T-helper 2 cell treated with Interferon-gamma antibody and Interleukin-4, amounts not matched to agents 5 μg/mL and 100 μg/mL, for 36 hours (primary cell): ENCODE measurements at regions not wholly inside any gene's neighbourhood (a gene's known extent, or its start where the extent isn't known, plus 50 kb on each side); places are given as distances from the start of the nearest gene placed in this dataset.

Experiments used
- DNase-seq: peaks from one replicate; pipeline ENCODE4 v3.0.0; 2021; ENCODE audit warnings: low spot score
- H3K27ac Mint-ChIP-seq: one replicate; pipeline ENCODE4 v1.8.0; 2021; ENCODE audit warnings: mild to moderate bottlenecking, mixed read lengths
- H3K27me3 Mint-ChIP-seq: one replicate; pipeline ENCODE4 v1.8.0; 2021; ENCODE audit warnings: low read depth, mixed read lengths
- H3K36me3 Mint-ChIP-seq: one replicate; pipeline ENCODE4 v1.8.0; 2021; ENCODE audit warnings: low read depth, mixed read lengths
- H3K4me1 Mint-ChIP-seq: one replicate; pipeline ENCODE4 v1.8.0; 2021; ENCODE audit warnings: low read depth, mixed read lengths
- H3K4me3 Mint-ChIP-seq: one replicate; pipeline ENCODE4 v1.8.0; 2022; ENCODE audit warnings: mild to moderate bottlenecking, moderate library complexity, mixed read lengths
- H3K9me3 Mint-ChIP-seq: one replicate; pipeline ENCODE4 v1.8.0; 2021; ENCODE audit warnings: mixed read lengths

DNA sequence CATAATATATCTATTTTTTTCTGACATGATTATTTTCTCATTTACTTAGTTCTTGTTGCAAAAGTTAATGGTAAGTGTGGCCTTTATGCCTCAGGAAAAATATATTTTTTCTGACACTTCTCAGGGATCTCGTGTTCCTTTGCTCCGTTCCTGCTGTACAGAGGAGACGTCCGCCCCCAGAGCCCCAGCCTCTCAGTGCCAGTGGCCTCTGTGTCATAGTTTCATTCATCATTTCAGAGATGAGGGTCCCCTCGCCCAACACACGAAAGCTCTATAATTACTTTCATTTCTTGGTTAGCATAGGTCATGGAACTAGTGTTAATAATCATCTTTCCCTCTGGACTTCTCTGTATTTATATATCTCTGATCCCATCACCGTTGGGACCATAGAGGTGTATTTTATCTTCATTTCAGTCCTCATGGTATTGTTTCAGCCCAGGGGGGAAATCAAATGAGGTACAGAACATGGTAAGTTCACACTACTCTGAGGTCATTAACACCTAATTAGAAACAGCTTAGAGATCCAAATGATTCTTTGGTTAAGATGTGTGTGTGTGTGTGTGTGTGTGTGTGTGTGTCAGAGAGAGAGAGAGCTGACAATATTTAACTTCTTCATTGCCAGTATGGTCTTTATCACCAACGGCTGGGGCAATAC, 631.1 kb upstream of the TENM3 start:
- no peak for DNase-seq
- H3K4me1 Mint-ChIP-seq: no peaks in the 10 kb centered on the region
- H3K4me3 Mint-ChIP-seq: no peak overlapping the region
- H3K27ac Mint-ChIP-seq: no peak overlapping the region
- H3K36me3 Mint-ChIP-seq: no peaks in the 10 kb centered on the region
- H3K27me3 Mint-ChIP-seq: no peaks in the 10 kb centered on the region
- no peaks in the 10 kb centered on the region for H3K9me3 Mint-ChIP-seq

DNA sequence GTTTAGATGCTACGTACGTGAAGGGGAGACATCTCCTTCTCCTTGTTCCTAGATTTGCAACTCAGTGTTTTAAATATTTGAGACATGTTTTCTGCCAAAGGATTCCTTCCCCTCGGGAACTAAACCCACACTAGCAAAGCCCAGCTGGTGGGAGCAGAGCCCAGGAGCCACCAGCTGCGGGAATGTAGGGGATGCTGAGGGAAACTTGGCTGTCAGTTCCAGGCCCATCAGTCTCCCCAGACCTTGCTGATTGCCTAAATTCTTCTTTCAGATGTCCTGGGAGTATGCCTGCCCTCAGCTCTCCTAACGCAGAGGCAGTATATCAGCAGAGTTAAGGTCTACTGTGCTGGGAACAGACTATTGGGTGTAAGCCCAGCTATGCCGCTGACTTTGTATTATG, 630.0 kb upstream of the TENM3 start:
- no peaks in the 10 kb centered on the region for H3K27me3 Mint-ChIP-seq
- no peak overlapping the region for H3K27ac Mint-ChIP-seq
- no peaks in the 10 kb centered on the region for H3K36me3 Mint-ChIP-seq
- no peak for DNase-seq
- no peaks in the 10 kb centered on the region for H3K9me3 Mint-ChIP-seq
- no peak overlapping the region for H3K4me3 Mint-ChIP-seq
- no peaks in the 10 kb centered on the region for H3K4me1 Mint-ChIP-seq

DNA sequence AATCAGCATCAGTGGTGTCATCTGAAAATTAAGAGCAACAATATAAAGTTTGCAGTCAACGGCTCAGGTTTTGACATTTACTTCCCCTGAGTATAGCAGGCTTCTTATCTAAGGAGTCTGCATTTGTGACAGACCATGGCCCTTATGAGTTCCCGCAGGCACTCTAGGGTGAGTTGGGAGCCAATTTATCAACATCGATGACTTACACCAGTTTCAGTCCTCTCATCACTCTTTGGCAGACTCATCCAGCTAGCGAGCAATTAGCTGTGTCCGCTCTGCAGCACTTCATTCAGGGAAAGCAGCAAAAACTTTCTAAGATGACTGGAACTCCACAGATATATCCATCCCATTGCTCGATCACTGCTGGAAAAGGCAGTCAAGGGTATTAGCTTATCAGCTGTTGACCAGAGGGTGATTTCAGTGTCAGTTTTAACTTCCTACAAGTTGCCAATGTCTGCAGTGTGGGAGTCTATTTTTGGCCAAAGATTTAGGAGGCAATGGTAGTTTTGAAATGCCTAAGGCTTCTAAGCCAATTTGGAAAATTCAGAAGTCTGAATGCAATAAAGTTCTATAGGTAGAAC, 625.1 kb upstream of the TENM3 start:
- H3K9me3 Mint-ChIP-seq: no peaks in the 10 kb centered on the region
- no peaks in the 10 kb centered on the region for H3K36me3 Mint-ChIP-seq
- H3K27me3 Mint-ChIP-seq: no peaks in the 10 kb centered on the region

DNA sequence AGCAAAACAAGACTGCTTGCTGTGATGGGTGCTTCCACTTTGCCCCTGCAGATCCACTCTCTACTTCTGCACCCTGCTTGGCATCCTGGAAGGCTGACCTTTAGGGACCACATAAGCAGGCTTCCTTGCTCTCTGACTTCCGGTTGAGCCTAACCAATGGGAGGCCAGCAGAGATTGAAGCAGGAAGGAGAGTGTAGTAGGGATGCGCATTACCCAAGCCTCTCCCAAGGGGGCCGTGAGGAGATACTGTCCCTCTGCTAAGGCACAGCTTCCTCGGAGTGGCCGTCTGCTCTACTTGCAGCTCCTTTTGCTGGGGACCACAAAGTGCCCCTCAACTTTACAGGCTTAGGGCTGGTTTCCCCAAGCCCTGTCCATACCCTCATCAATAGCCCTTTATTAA, 624.3 kb upstream of the TENM3 start:
- no peaks in the 10 kb centered on the region for H3K36me3 Mint-ChIP-seq
- H3K4me3 Mint-ChIP-seq: no peak overlapping the region
- no peaks in the 10 kb centered on the region for H3K9me3 Mint-ChIP-seq
- no peak for DNase-seq
- no peak overlapping the region for H3K27ac Mint-ChIP-seq
- no peaks in the 10 kb centered on the region for H3K27me3 Mint-ChIP-seq
- H3K4me1 Mint-ChIP-seq: no peaks in the 10 kb centered on the region

More for the DNA sequence above, 625.1 kb upstream of the TENM3 start:
- no peak overlapping the region for H3K27ac Mint-ChIP-seq
- no peak for DNase-seq
- H3K4me1 Mint-ChIP-seq: no peaks in the 10 kb centered on the region
- no peak overlapping the region for H3K4me3 Mint-ChIP-seq

DNA sequence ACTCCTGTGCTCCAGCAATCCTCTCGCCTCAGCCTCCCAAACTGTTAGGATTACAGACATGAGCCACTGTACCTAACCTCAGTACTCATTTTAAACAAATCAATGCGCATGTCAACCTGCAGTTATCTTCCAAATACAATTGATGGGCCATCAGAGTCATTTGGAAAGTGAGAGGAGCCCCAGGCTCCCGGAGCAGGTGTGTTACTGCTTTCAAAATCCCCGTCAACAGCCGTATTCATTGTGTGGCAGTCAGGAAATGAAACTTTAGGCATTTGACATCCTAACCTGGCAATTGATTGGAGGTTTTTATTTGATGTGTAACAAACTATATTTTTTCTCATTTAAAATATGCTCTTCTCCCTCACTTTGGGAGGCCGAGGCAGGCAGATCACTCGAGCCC, 623.6 kb upstream of the TENM3 start:
- H3K4me1 Mint-ChIP-seq: no peaks in the 10 kb centered on the region
- no peaks in the 10 kb centered on the region for H3K27me3 Mint-ChIP-seq
- no peaks in the 10 kb centered on the region for H3K9me3 Mint-ChIP-seq
- no peaks in the 10 kb centered on the region for H3K36me3 Mint-ChIP-seq
- DNase-seq: no peak
- no peak overlapping the region for H3K27ac Mint-ChIP-seq
- H3K4me3 Mint-ChIP-seq: no peak overlapping the region

DNA sequence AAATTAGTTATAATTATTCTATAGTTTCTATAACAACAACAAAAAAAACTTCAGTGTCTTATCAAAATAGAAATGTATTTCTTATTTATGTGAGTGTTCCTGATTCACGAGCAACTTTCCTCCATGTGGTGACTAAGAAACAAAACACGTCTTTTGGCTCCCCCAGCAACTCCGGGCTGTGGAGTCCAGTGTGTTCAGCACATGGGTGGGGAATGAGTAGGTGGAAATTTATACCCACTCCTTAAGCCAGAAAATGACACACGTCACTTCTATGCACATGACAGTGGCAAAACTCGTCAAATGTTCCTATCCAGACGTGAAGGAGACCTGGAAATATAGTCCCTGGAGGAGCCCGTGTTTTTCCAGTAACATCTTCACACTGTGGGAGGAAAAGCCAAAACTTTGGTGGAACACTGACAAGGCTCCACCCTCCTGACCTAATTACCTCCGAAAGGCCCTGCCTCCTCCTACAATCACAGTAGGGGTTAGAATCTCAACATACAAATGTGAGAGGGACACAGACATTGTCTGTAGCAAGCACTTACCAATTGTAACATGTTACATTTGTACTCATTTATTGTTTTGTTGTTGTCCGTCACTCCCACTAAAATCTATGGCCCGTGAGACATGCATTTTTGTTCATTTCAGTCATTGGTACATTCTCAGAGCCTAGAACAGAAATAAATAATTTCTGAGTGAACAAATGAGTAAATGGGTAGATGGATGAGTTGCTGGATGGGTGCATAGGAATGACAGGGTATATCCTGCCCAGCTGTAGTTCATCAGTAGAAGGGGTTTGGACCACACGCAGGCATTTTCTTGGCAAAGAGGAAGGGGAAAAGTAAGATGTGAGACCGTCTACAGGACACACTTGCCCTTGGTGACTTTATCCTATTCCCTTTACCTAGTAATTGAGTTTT, 605.8 kb upstream of the TENM3 start:
- no peaks in the 10 kb centered on the region for H3K36me3 Mint-ChIP-seq
- H3K27ac Mint-ChIP-seq: no peak overlapping the region
- H3K9me3 Mint-ChIP-seq: peaks cover 9% of the 10 kb centered on the region
- no peak for DNase-seq
- no peak overlapping the region for H3K4me3 Mint-ChIP-seq
- no peaks in the 10 kb centered on the region for H3K27me3 Mint-ChIP-seq
- no peaks in the 10 kb centered on the region for H3K4me1 Mint-ChIP-seq

DNA sequence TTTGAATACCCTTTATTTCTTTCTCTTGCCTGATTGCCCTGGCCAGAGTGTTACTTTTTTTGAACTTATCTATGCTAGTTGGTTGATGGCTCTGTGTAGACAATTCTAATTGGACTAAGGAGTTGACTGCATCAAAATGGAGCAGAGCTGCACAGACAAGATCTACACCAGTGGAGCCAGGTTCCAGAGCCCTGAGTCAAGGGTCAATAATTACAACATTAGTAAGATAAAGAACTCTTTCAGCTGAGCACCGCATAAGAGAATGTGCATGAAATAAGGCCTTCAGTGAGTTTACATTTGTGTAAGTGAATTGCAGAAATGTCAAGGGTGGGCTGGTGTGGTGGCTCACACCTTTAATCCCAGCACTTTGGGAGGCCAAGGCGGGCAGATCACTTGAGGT, 599.7 kb upstream of the TENM3 start:
- H3K9me3 Mint-ChIP-seq: peaks cover 38% of the 10 kb centered on the region
- H3K27ac Mint-ChIP-seq: no peak overlapping the region
- no peaks in the 10 kb centered on the region for H3K27me3 Mint-ChIP-seq
- H3K4me1 Mint-ChIP-seq: no peaks in the 10 kb centered on the region
- no peaks in the 10 kb centered on the region for H3K36me3 Mint-ChIP-seq
- DNase-seq: no peak
- H3K4me3 Mint-ChIP-seq: no peak overlapping the region

DNA sequence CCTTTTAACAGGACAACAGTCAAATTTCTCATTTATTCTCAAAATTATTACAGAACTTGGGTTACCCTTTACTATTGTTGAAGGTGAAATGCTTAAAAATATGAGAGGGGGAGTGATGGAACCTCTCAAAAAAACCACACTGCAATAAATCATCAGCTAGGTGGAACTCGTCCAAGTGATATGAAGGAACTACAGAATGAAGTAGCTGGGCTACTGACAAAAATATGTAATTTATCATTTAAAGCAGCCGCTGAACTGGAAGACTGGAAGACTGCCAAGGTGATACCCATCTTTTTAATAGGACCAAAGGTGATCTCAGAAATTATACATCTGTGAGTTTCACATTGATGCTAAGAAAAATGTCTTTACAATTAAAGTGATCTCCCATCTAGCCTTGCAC, 597.7 kb upstream of the TENM3 start:
- DNase-seq: no peak

DNA sequence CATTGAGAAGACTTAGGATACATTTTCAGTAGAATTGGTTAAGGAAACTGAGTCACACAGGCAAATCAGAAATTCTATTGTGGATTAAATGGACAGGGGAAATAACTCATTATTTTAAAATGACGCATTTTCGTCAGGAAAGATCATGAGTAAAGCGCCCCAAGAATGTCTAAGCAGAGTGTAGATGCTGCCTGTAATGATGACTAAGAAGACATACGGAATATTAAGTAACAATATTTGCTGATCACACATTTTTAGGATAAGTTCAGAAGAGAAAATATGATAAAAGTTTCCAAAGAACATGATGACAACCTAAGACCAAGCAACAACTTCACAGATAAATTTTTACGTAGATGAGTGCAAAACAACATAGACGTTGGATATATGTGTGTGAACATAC, 596.3 kb upstream of the TENM3 start:
- DNase-seq: no peak
- Mint-ChIP-seq H3K36me3 (no peaks in the 10 kb centered on the region), H3K27me3 (no peaks in the 10 kb centered on the region), H3K4me1 (no peaks in the 10 kb centered on the region), H3K27ac (no peak overlapping the region), H3K9me3 (peaks cover 33% of the 10 kb centered on the region), H3K4me3 (no peak overlapping the region)

More for the DNA sequence above, 597.7 kb upstream of the TENM3 start:
- no peak overlapping the region for H3K4me3 Mint-ChIP-seq
- H3K4me1 Mint-ChIP-seq: no peaks in the 10 kb centered on the region
- no peaks in the 10 kb centered on the region for H3K27me3 Mint-ChIP-seq
- H3K36me3 Mint-ChIP-seq: no peaks in the 10 kb centered on the region
- peaks cover 37% of the 10 kb centered on the region for H3K9me3 Mint-ChIP-seq
- H3K27ac Mint-ChIP-seq: no peak overlapping the region

DNA sequence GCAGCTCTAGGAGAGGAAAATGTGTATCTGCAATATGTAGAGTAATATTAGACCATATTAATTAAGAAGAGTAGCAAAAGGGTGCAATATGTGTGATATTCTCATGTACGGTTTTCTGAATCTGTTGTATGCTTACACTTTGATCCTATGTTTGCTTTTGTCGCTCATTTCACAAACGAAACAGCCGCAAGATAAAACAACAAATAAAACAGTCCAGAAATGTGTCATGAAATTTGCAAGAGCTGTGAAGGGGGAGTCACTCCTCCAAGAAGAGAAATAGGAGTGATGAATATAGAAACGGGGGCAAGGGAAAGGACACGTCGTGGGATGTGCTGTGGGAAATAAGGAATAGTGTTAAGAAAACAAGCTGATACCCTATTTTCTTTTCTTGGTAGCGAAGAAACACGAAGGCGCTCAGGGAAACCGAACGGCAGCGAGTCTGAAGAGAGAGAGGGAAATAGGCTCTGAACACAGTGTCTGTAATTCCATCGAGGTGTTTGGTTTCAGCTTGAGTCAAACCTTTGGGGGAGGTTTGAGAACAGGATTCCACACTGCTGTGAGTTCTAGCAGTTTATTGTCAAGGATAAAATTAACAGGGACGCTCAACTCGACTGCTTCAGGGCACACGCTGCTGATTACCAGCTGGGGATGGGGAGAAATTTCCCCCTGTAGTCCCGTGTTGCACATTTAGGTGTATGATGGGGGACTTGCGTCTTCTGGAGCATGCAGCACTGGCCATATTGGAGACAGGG, 595.6 kb upstream of the TENM3 start:
- no peaks in the 10 kb centered on the region for H3K4me1 Mint-ChIP-seq
- H3K4me3 Mint-ChIP-seq: no peak overlapping the region
- no peak overlapping the region for H3K27ac Mint-ChIP-seq
- H3K9me3 Mint-ChIP-seq: peaks cover 28% of the 10 kb centered on the region
- no peak for DNase-seq
- H3K36me3 Mint-ChIP-seq: no peaks in the 10 kb centered on the region
- no peaks in the 10 kb centered on the region for H3K27me3 Mint-ChIP-seq

DNA sequence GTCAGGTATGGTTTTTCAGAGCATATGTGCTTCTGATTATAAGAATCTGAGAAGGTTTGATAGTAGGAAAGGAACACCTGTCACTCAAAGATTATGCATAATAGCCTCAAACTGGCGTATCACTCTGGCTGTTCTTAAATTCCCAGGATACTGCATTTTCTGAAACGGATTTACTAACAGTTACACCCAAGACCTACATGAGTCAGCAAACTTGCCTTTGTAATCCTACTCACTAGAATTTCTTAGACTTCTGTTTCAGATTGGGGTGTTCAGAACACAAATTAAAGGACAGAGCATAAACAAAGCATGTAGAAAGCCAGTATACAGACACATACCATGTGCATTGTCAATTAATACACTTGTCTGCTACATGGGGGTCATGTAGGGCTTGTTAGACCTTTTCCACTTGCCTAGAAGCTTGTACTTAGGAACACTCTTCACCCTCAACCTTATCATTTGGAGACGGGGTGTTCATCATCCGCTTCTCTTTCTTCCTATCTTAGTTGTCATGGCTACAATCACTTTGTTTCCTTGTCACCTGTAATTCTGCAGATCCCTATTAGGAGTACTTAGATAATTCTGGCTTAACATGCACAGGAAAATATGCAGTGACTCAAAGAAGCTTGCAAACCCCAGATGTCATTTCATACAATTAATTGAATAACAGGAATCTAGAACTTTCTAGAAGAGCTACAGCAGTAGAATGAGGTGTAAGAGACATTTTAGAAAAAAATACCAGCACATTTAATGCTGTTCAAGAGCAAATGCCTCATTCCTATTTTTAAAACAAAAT, 593.0 kb upstream of the TENM3 start:
- no peaks in the 10 kb centered on the region for H3K4me1 Mint-ChIP-seq
- H3K36me3 Mint-ChIP-seq: no peaks in the 10 kb centered on the region
- H3K9me3 Mint-ChIP-seq: peaks cover 27% of the 10 kb centered on the region
- DNase-seq: no peak
- H3K27ac Mint-ChIP-seq: no peak overlapping the region
- H3K27me3 Mint-ChIP-seq: no peaks in the 10 kb centered on the region
- no peak overlapping the region for H3K4me3 Mint-ChIP-seq

DNA sequence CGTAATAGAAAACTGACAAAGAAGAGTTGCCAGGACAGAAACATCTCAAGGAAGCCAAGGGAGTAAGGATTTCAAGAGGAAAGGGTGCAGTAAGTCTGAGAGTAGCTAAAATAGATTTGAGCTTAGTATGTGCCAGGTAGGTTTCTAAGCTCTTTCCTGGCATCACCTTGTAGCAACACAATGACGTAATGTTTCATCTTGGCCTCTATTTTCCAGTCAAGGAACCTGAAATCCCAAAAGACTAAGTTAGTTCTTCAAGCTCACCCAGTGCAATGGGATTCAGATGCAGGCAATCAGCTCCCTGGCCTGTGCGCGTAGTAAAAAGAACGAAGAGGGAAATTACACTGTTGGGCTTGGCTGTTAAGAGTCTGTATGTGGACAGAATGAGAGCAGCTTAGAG, 586.5 kb upstream of the TENM3 start:
- Mint-ChIP-seq H3K9me3 (peaks cover 17% of the 10 kb centered on the region), H3K36me3 (no peaks in the 10 kb centered on the region), H3K27ac (no peak overlapping the region), H3K27me3 (no peaks in the 10 kb centered on the region), H3K4me1 (no peaks in the 10 kb centered on the region), H3K4me3 (no peak overlapping the region)
- DNase-seq: no peak

DNA sequence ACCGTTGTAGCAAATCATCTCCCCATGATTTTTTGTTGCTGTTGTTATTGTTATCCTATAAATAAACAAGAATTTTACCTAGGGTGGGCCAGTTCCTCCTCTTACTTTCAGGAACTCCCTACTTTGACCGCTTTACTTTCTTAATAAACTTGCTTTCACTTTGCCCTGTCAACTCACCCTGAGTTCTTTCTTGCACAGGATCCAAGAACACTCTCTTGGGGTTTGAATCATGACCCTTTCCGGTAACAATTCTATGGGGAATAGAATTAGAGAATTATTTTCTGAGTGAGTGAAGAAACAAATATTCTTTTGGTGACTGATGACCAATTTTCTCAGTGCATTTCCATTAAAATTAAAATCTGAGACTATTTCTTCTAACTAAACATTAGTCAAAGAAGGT, 584.0 kb upstream of the TENM3 start:
- Mint-ChIP-seq H3K36me3 (no peaks in the 10 kb centered on the region), H3K4me3 (no peak overlapping the region), H3K27ac (no peak overlapping the region), H3K4me1 (no peaks in the 10 kb centered on the region), H3K9me3 (peaks cover 17% of the 10 kb centered on the region), H3K27me3 (no peaks in the 10 kb centered on the region)
- no peak for DNase-seq
